ENCODE measurements at regions not wholly inside any gene's neighbourhood (a gene's known extent, or its start where the extent isn't known, plus 50 kb on each side); places are given as distances from the start of the nearest gene placed in this dataset.
"Not testable (repeated sequence)": the region's sequence is repeated elsewhere in the genome, so short reads cannot be mapped to it uniquely, and the experiment has no call there.

GRCh38 chr2:139438478-139438877, 658.3 kb upstream of the NXPH2 start:
- no peak for TF ChIP-seq CTCF (IDR thresholded peaks at IDR 0.05; ENCODE audit: borderline replicate concordance)
- no peak overlapping the region for H3K27ac ChIP-seq (replicated peaks)
- no peaks in the 10 kb centered on the region for H3K4me1 ChIP-seq

GRCh38 chr2:139427164-139427563, 647.0 kb upstream of the NXPH2 start:
- Histone ChIP-seq H3K4me1 (no peaks in the 10 kb centered on the region), H3K27ac (replicated peaks) (no peak overlapping the region), H3K36me3 (no peaks in the 10 kb centered on the region), H3K27me3 (ENCODE audit: low read depth) (no peaks in the 10 kb centered on the region), H3K4me3 (no peak overlapping the region), H3K9me3 (replicated peaks) (peaks cover 4% of the 10 kb centered on the region)
- DNase-seq = no peak
- TF ChIP-seq CTCF (IDR thresholded peaks at IDR 0.05; ENCODE audit: borderline replicate concordance) = no peak
- intact Hi-C loops (cut with micrococcal nuclease) = no loop called here

More at GRCh38 chr2:139438478-139438877, 658.3 kb upstream of the NXPH2 start:
- intact Hi-C loops (cut with micrococcal nuclease) = no loop called here
- no peaks in the 10 kb centered on the region for H3K9me3 ChIP-seq (replicated peaks)
- H3K4me3 ChIP-seq = no peak overlapping the region
- no peaks in the 10 kb centered on the region for H3K27me3 ChIP-seq (ENCODE audit: low read depth)
- no peak for DNase-seq
- H3K36me3 ChIP-seq = no peaks in the 10 kb centered on the region

- DNase-seq = no peak
- peaks cover 4% of the 10 kb centered on the region for H3K9me3 ChIP-seq (replicated peaks)
- TF ChIP-seq CTCF (IDR thresholded peaks at IDR 0.05; ENCODE audit: borderline replicate concordance) = no peak
- H3K36me3 ChIP-seq = no peaks in the 10 kb centered on the region
- no peaks in the 10 kb centered on the region for H3K27me3 ChIP-seq (ENCODE audit: low read depth)
- no peak overlapping the region for H3K27ac ChIP-seq (replicated peaks)
- no peak overlapping the region for H3K4me3 ChIP-seq
- intact Hi-C loops (cut with micrococcal nuclease) = no loop called here
- H3K4me1 ChIP-seq = no peaks in the 10 kb centered on the region
Observed at GRCh38 chr2:139424101-139424500, 643.9 kb upstream of the NXPH2 start.

GRCh38 chr2:139411236-139411635, 631.0 kb upstream of the NXPH2 start:
- peaks cover 34% of the 10 kb centered on the region for H3K9me3 ChIP-seq (replicated peaks)
- no peaks in the 10 kb centered on the region for H3K4me1 ChIP-seq
- no peaks in the 10 kb centered on the region for H3K36me3 ChIP-seq
- intact Hi-C loops (cut with micrococcal nuclease) = no loop called here
- no peak overlapping the region for H3K4me3 ChIP-seq
- no peak overlapping the region for H3K27ac ChIP-seq (replicated peaks)
- DNase-seq = no peak
- no peak for TF ChIP-seq CTCF (IDR thresholded peaks at IDR 0.05; ENCODE audit: borderline replicate concordance)
- H3K27me3 ChIP-seq (ENCODE audit: low read depth) = no peaks in the 10 kb centered on the region

- H3K36me3 ChIP-seq; intact Hi-C loops (cut with micrococcal nuclease); H3K27me3 ChIP-seq (ENCODE audit: low read depth); H3K27ac ChIP-seq (replicated peaks); H3K4me1 ChIP-seq; DNase-seq; H3K4me3 ChIP-seq: not testable (repeated sequence)
- H3K9me3 ChIP-seq (replicated peaks) = peaks cover 29% of the 10 kb centered on the region
Observed at GRCh38 chr2:139410833-139411174, 630.6 kb upstream of the NXPH2 start.

- H3K27ac ChIP-seq (replicated peaks); H3K4me1 ChIP-seq; intact Hi-C loops (cut with micrococcal nuclease); H3K4me3 ChIP-seq; DNase-seq; H3K27me3 ChIP-seq (ENCODE audit: low read depth); H3K36me3 ChIP-seq: not testable (repeated sequence)
- H3K9me3 ChIP-seq (replicated peaks) = peaks cover 24% of the 10 kb centered on the region
Observed at GRCh38 chr2:139410147-139410832, 630.1 kb upstream of the NXPH2 start.
